B cell (primary cell): ENCODE measurements at regions not wholly inside any gene's neighbourhood (a gene's known extent, or its start where the extent isn't known, plus 50 kb on each side); places are given as distances from the start of the nearest gene placed in this dataset.

Source experiments
- ATAC-seq: fragments of 200-7000 bp; cut with Tn5 transposase; one replicate; pipeline ENCODE4 v1.10.0; 2021; ENCODE audit warnings: low read depth, mild to moderate bottlenecking, moderate number of reproducible peaks, moderate library complexity
- CTCF ChIA-PET: fragments of 350-600 bp; sonication (Branson Sonifier 250); formaldehyde crosslinking; loops from one replicate; lab custom pipeline; 2021; ENCODE audit warnings: antibody characterized with exemption, inconsistent platforms; lab: Charles Lee
- POLR2A ChIA-PET: fragments of 350-600 bp; sonication (Branson Sonifier 250); formaldehyde crosslinking; loops from one replicate; lab custom pipeline; 2021; ENCODE audit warnings: antibody characterized with exemption; lab: Charles Lee
- DNase-seq: peaks from one replicate; pipeline ENCODE4 v3.0.0; 2013
- H2AFZ ChIP-seq: 2 replicates; pipeline ENCODE4 v1.6.1; 2012; ENCODE audit warnings: mild to moderate bottlenecking, low read depth, low read length; ENCODE audit not compliant: insufficient read depth, poor library complexity, severe bottlenecking
- H3K27ac ChIP-seq, 2 donors: 1 replicate in 1 of 2; 2 replicates in 1 of 2; pipeline ENCODE4 v1.5.1; 2012 to 2013; ENCODE audit warnings: low read length in 2 of 2, mild to moderate bottlenecking in 2 of 2, moderate library complexity in 1 of 2
- H3K27me3 ChIP-seq, 4 experiments: fragments of 200-600 bp in 1 of 4; sonication (generic) in 1 of 4; replicated peaks in 1 of 4; 1 replicate in 2 of 4; 2 replicates in 2 of 4; pipeline versions ENCODE4 v1.6.1 to v1.7.0; 2013 to 2016; ENCODE audit warnings: low read length in 3 of 4, mild to moderate bottlenecking in 2 of 4, mixed read lengths in 1 of 4, moderate library complexity in 1 of 4; ENCODE audit not compliant: insufficient read depth in 4 of 4, control insufficient read depth in 3 of 4; ENCODE audit errors: control extremely low read depth in 1 of 4
- H3K36me3 ChIP-seq, 2 experiments: replicated peaks in 1 of 2; 1 replicate in 1 of 2; 2 replicates in 1 of 2; pipeline versions ENCODE4 v1.6.1 to v1.7.1; 2013; ENCODE audit warnings: low read length in 1 of 2; ENCODE audit not compliant: insufficient read depth in 2 of 2, control insufficient read depth in 1 of 2; ENCODE audit errors: control extremely low read depth in 1 of 2, extremely low read depth in 1 of 2
- H3K4me1 ChIP-seq, 2 donors: fragments of 200-600 bp in 1 of 2; sonication (generic) in 1 of 2; 1 replicate in 1 of 2; 2 replicates in 1 of 2; pipeline versions ENCODE4 v1.5.1 to v1.6.1; 2013 to 2017; ENCODE audit warnings: low read length in 2 of 2; ENCODE audit not compliant: control insufficient read depth in 2 of 2, insufficient read depth in 2 of 2
- H3K4me2 ChIP-seq: replicated peaks from 2 replicates; pipeline ENCODE3; 2012; ENCODE audit warnings: mild to moderate bottlenecking, low read depth, low read length; ENCODE audit not compliant: poor library complexity, severe bottlenecking
- H3K4me3 ChIP-seq, 5 experiments: fragments of 200-600 bp in 1 of 5; sonication (generic) in 1 of 5; 1 replicate in 3 of 5; 2 replicates in 2 of 5; pipeline versions ENCODE4 v1.5.1 to v1.7.0; 2011 to 2016; ENCODE audit warnings: low read length in 4 of 5, mild to moderate bottlenecking in 4 of 5, low read depth in 2 of 5, control low read depth in 1 of 5, moderate library complexity in 1 of 5; ENCODE audit not compliant: insufficient read depth in 1 of 5; ENCODE audit errors: control extremely low read depth in 1 of 5, extremely low read depth in 1 of 5
- H3K79me2 ChIP-seq: fragments of 200-600 bp; sonication (generic); one replicate; pipeline ENCODE4 v1.6.0; 2016; ENCODE audit warnings: low read length; ENCODE audit not compliant: control insufficient read depth, insufficient read depth
- H3K9ac ChIP-seq: fragments of 200-600 bp; sonication (generic); 2 replicates; pipeline ENCODE4 v1.6.1; 2017; ENCODE audit warnings: mild to moderate bottlenecking, low read length, moderate library complexity
- H3K9me3 ChIP-seq, 3 donors: one replicate each; pipeline versions ENCODE4 v1.6.1 to v1.7.1; 2013; ENCODE audit warnings: low read length in 2 of 3; ENCODE audit not compliant: control insufficient read depth in 2 of 3, insufficient read depth in 1 of 3; ENCODE audit errors: control extremely low read depth in 1 of 3
- H4K20me1 ChIP-seq: 2 replicates; pipeline ENCODE4 v1.6.0; 2012; ENCODE audit warnings: mild to moderate bottlenecking, low read length; ENCODE audit not compliant: insufficient read depth, control insufficient read depth, poor library complexity, severe bottlenecking
- H3K27ac Mint-ChIP-seq: one replicate; pipeline ENCODE4 v1.8.0; 2021; ENCODE audit warnings: mixed read lengths
- H3K27me3 Mint-ChIP-seq: one replicate; pipeline ENCODE4 v1.8.0; 2021; ENCODE audit warnings: mixed read lengths
- H3K4me1 Mint-ChIP-seq: one replicate; pipeline ENCODE4 v1.8.0; 2021; ENCODE audit warnings: mixed read lengths
- H3K4me3 Mint-ChIP-seq: one replicate; pipeline ENCODE4 v1.8.0; 2021; ENCODE audit warnings: mixed read lengths
- H3K9me3 Mint-ChIP-seq: one replicate; pipeline ENCODE4 v1.8.0; 2022; ENCODE audit warnings: mixed read lengths; ENCODE audit not compliant: insufficient read depth
- EZH2 ChIP-seq: IDR thresholded peaks from 2 replicates; pipeline ENCODE4 v1.6.1; 2012; ENCODE audit warnings: borderline replicate concordance, low read depth, mild to moderate bottlenecking, moderate library complexity, low read length; ENCODE audit not compliant: insufficient read depth, poor library complexity, severe bottlenecking
- WGBS: methylation state at CpG from one replicate; pipeline ENCODE4 v1.1.5; 2013; ENCODE audit warnings: missing lambda C conversion rate; ENCODE audit not compliant: insufficient coverage; 5-methylcytosine and 5-hydroxymethylcytosine counted together
- intact Hi-C: fragments of 100-400 bp; cut with micrococcal nuclease; formaldehyde crosslinking; loops from one replicate; pipeline ENCODE4 v1.10.0; 2022
- TF ChIP-seq, protein P1 (sequence below): fragments of 200-600 bp; IDR thresholded peaks from one replicate; pipeline ENCODE4 v1.8.0; 2022; ENCODE audit warnings: antibody characterized with exemption, mild to moderate bottlenecking

DNA sequence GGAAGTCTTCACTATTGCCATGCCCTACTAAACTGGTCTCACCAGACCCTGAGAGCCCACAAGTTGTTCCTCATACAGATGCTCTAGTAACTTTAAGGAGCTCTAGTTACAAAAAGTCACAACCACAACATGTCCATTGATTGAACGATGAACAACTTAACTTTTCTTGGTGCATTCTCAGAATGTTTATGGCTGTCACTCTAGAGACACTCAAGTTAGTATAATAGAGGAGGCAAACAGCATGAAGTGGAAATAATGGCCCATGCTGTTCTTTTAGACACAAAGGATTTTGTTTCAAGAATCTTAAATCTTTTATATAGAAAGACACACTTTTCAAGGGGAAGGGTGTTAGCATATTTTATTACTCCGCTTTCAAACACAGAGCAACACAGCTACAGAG is 934.4 kb downstream of the HACE1 start:
- no peaks in the 10 kb centered on the region for H3K27me3 Mint-ChIP-seq
- WGBS, result no CpG with 5 or more reads among the region's 2 CpGs
- DNase-seq (no peak), ATAC-seq (no peak)
- Histone ChIP-seq H4K20me1 (no peaks in the 10 kb centered on the region), H3K27ac (no peak overlapping the region), H3K27me3 (no peaks in the 10 kb centered on the region), H2AFZ (no peak overlapping the region), H3K36me3 (no peaks in the 10 kb centered on the region), H3K79me2 (no peaks in the 10 kb centered on the region), H3K9ac (no peak overlapping the region), H3K4me3 (no peak overlapping the region), H3K4me2 (no peak overlapping the region), H3K4me1 (no peaks in the 10 kb centered on the region), H3K9me3 (no peaks in the 10 kb centered on the region)
- peaks cover 2% of the 10 kb centered on the region for H3K9me3 Mint-ChIP-seq
- intact Hi-C loops, result no loop called here
- no peak overlapping the region for H3K4me3 Mint-ChIP-seq
- H3K27ac Mint-ChIP-seq, result no peak overlapping the region
- CTCF ChIA-PET, result no interaction called here
- H3K4me1 Mint-ChIP-seq, result no peaks in the 10 kb centered on the region
- TF ChIP-seq, protein P1, sequence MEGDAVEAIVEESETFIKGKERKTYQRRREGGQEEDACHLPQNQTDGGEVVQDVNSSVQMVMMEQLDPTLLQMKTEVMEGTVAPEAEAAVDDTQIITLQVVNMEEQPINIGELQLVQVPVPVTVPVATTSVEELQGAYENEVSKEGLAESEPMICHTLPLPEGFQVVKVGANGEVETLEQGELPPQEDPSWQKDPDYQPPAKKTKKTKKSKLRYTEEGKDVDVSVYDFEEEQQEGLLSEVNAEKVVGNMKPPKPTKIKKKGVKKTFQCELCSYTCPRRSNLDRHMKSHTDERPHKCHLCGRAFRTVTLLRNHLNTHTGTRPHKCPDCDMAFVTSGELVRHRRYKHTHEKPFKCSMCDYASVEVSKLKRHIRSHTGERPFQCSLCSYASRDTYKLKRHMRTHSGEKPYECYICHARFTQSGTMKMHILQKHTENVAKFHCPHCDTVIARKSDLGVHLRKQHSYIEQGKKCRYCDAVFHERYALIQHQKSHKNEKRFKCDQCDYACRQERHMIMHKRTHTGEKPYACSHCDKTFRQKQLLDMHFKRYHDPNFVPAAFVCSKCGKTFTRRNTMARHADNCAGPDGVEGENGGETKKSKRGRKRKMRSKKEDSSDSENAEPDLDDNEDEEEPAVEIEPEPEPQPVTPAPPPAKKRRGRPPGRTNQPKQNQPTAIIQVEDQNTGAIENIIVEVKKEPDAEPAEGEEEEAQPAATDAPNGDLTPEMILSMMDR, result no peak
- no peak for TF ChIP-seq EZH2
- POLR2A ChIA-PET, result no interaction called here

DNA sequence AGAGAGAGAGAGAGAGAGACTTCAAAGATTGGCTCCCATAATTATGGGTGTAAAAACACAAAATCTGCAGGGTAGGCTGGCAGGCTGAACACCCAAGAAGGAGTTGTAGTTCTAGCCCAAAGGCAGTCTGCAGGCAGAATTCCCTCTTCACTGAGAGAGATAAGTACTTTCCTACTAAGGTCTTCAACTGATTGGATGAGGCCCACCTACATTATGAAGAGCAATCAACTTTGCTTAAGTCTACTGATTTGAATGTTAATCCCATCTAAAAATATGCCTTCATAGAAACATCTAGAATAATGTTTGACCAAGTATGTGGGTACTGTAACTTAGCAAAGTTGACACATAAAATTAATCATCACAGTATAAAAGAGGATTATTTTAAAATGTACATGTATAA is 949.7 kb downstream of the HACE1 start:
- Histone ChIP-seq H4K20me1 (no peaks in the 10 kb centered on the region), H3K27ac (no peak overlapping the region), H3K36me3 (no peaks in the 10 kb centered on the region), H3K4me2 (no peak overlapping the region), H3K27me3 (no peaks in the 10 kb centered on the region), H3K4me3 (no peak overlapping the region), H3K9me3 (peaks cover 0 to 5% (median 0%) of the 10 kb centered on the region in 3 donors), H3K79me2 (no peaks in the 10 kb centered on the region), H2AFZ (no peak overlapping the region), H3K4me1 (no peaks in the 10 kb centered on the region), H3K9ac (no peak overlapping the region)
- TF ChIP-seq, protein P1, result no peak
- no peak for TF ChIP-seq EZH2
- intact Hi-C loops, result no loop called here
- no peaks in the 10 kb centered on the region for H3K4me1 Mint-ChIP-seq
- CTCF ChIA-PET, result no interaction called here
- H3K27me3 Mint-ChIP-seq, result no peaks in the 10 kb centered on the region
- peaks cover 2% of the 10 kb centered on the region for H3K9me3 Mint-ChIP-seq
- POLR2A ChIA-PET, result no interaction called here
- no peak overlapping the region for H3K27ac Mint-ChIP-seq
- ATAC-seq, result no peak
- H3K4me3 Mint-ChIP-seq, result no peak overlapping the region
- no peak for DNase-seq
